Urinary bladder (tissue), 3 donors: ENCODE measurements at regions not wholly inside any gene's neighbourhood (a gene's known extent, or its start where the extent isn't known, plus 50 kb on each side); places are given as distances from the start of the nearest gene placed in this dataset.
"Not testable (repeated sequence)": the region's sequence is repeated elsewhere in the genome, so short reads cannot be mapped to it uniquely, and the experiment has no call there.

Source experiments
- DNase-seq: peaks from one replicate; pipeline ENCODE4 v3.0.0-alpha.2; 2015; ENCODE audit errors: extremely low spot score
- H3K27ac ChIP-seq: one replicate; pipeline ENCODE4 v1.5.1; 2013; ENCODE audit warnings: low read depth, mild to moderate bottlenecking, moderate library complexity
- H3K36me3 ChIP-seq: one replicate; pipeline ENCODE4 v1.6.1; 2013; ENCODE audit warnings: mild to moderate bottlenecking, moderate library complexity; ENCODE audit not compliant: insufficient read depth
- H3K4me1 ChIP-seq: one replicate; pipeline ENCODE4 v1.6.1; 2013; ENCODE audit warnings: mild to moderate bottlenecking, moderate library complexity; ENCODE audit not compliant: insufficient read depth
- H3K4me3 ChIP-seq: one replicate; pipeline ENCODE4 v1.5.1; 2013; ENCODE audit warnings: low read depth, low read length
- WGBS: extraction: QIAGEN DNeasy Blood & Tissue Kit; methylation state at CpG from one replicate; pipeline ENCODE4 v1.1.7; 2013; 5-methylcytosine and 5-hydroxymethylcytosine counted together
- donor health status: healthy with polysubstance abuse.
- donor health status: healthy.

DNA sequence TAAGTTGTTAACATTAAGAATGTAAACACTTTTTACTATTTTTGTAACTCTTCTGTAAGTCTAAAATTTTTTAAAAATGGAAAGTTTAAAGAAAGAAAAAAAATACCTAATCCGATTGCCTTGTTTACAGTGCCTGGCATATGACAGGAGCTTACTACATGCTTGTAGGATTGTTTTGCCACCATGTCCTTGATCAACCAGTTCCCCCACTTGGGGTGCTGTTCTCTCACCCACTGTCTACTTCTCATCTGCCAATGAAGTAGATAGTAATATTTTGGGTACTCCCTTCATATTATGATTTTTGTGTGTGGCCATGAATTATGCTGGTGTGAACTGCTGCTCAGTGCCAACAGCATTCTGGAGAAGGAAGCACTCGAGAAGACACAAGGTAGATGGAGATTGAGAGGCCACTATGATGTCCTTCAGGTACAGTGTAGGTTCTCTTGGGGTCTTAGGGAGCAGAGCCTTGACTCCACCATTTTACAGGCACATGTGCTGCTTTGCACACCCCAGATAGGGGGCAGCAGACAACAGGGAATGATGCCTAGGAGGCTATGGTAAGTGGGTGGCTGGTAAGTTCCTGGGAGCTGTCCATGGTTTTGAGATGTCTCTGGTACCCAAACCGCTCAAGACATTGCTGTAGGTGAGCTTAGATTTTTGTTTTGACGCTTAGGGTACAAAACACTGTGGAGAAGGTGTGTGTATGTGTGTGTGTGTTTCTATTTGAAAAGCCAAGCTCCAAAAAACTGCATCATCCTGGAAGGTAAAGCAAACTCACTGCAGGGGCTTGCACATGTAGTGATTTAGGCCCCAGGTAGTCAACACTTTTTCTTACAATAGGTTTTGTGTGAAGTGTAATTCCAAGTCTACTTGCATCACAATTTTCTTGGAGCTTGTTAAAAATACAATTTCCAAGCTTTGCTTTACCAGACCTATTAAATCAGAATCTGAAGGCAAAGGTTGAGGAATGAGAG is 494.5 kb upstream of the LARGE1 start:
- 28% methylated on average over 4 of the region's 4 CpGs for WGBS
- Histone ChIP-seq H3K36me3 (no peaks in the 10 kb centered on the region), H3K4me1 (no peaks in the 10 kb centered on the region), H3K27ac (no peak overlapping the region), H3K4me3 (no peak overlapping the region)
- DNase-seq, result peak; percentile 21

DNA sequence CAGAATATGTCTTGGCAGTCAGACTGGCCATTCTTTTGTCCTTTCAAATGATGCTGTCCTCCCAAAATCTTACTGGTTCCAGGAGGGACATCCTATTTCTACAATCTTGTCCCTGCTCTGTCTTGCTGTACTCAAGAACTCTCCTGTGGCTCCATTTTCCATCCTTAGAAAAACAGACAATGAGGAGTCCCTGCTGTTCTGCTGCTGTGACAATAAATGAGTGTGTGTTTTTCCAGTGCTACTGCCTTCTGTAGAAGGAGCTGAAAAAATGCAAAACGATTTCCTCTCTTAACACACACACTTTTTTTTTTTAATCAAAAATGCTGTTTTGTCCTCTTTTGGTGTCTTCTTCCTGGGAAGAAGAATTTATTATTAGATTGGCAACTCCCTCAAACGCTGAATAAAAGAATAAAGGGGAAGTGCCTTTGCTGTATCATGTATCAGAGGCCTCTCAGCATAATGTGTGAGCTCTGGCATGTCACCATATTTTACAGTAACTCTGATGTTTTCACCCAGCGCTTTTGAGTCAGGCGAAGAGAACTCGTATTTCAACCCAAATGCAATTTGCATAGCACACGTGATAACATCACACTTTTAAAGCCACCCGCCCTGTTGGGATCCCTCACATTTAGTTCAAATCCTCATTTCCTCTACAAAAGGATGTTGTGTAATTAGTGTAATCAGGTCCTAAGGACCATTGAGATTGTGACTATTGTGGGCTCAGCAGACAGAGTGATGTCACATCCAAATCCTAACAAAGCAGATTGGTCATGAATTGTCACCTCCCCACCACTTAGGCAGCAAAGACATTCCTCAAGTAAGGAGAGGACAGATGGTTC is 496.0 kb upstream of the LARGE1 start:
- no peaks in the 10 kb centered on the region for H3K36me3 ChIP-seq
- H3K4me1 ChIP-seq, result no peaks in the 10 kb centered on the region
- H3K27ac ChIP-seq, result no peak overlapping the region
- 53% methylated on average over 7 of the region's 7 CpGs for WGBS
- H3K4me3 ChIP-seq, result no peak overlapping the region
- no peak for DNase-seq

DNA sequence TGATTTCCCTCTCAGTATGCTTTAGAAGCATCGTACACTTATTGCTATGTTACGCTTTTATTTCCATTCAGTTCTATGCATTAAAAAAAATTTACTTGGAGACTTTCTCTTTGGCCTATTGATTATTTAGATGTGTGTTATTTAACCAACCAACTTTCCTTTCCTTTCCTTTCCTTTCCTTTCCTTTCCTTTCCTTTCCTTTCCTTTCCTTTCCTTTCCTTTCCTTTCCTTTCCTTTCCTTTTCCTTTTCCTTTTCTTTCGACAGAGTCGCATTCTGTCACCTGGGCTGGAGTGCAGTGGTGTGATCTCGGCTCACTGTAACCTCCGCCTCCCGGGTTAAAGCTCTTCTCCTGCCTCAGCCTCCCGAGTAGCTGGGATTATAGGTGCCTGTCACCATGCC is 502.7 kb upstream of the LARGE1 start:
- not testable (repeated sequence) for H3K4me3 ChIP-seq, H3K4me1 ChIP-seq, H3K27ac ChIP-seq, H3K36me3 ChIP-seq, DNase-seq
- 85% methylated on average over 8 of the region's 8 CpGs for WGBS

DNA sequence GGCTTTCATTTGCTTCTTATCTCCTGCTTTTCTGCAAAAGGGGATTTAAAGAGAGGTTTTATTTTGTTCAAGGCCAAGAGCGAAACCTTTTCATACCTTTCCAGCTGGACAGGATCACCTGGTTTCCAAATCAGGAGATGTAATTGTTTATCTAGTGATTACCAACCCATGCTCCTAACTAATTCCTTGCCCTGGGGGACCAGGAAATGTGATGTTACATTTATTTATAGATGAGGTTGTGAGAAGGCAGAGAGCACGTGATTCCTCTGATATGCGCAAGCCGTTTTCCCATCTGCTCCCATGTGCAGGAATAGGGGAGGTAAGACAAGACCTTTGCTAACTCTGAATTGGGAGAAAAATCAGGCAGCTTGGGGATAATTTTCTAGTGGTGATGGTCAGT is 507.2 kb upstream of the LARGE1 start:
- Histone ChIP-seq H3K27ac (no peak overlapping the region), H3K4me3 (no peak overlapping the region), H3K4me1 (no peaks in the 10 kb centered on the region), H3K36me3 (no peaks in the 10 kb centered on the region)
- 68% methylated on average over 4 of the region's 4 CpGs for WGBS
- DNase-seq, result no peak

DNA sequence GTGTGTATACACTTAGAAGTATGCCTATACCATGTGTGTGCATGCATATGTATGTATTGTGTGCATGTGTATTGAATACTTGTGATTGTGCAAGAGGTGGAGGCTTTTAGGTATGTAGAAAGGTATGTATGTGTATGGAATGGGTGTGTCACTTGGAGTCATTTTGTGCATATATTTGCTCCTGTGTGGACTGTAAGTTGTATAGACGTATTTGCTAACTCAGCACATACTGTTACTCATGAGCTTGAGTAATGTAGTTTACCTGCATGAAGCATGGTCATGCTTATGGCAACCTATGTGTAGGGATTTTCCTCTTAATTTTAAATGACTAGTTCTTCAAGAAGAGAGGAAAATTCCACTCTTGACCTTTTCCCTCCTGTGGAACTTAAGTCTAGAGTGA is 507.6 kb upstream of the LARGE1 start:
- Histone ChIP-seq H3K36me3 (no peaks in the 10 kb centered on the region), H3K4me1 (no peaks in the 10 kb centered on the region), H3K27ac (no peak overlapping the region), H3K4me3 (no peak overlapping the region)
- WGBS, result 46% methylated on average over 1 of the region's 1 CpG
- no peak for DNase-seq

DNA sequence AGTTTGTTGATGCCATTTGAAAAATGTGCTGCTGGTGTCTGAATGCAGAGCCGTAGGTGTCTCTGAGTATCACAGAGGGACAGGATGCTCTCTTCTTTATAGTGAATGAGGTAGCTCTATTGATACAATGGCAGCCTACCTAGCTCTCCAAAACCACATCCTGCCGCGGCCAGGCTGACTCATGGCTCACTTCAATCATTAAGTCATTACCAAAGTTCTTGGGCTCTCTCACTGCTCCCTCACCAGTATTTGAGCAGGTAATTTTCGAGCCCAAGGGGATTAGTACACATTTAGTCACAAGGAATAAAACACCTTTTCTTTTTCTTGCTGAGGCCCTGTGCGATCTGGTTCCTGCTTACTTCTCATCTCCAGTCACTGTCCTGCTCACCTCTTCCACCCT is 509.0 kb upstream of the LARGE1 start:
- DNase-seq, result no peak
- H3K36me3 ChIP-seq, result no peaks in the 10 kb centered on the region
- no peak overlapping the region for H3K27ac ChIP-seq
- H3K4me3 ChIP-seq, result no peak overlapping the region
- WGBS, result 78% methylated on average over 5 of the region's 5 CpGs
- no peaks in the 10 kb centered on the region for H3K4me1 ChIP-seq

DNA sequence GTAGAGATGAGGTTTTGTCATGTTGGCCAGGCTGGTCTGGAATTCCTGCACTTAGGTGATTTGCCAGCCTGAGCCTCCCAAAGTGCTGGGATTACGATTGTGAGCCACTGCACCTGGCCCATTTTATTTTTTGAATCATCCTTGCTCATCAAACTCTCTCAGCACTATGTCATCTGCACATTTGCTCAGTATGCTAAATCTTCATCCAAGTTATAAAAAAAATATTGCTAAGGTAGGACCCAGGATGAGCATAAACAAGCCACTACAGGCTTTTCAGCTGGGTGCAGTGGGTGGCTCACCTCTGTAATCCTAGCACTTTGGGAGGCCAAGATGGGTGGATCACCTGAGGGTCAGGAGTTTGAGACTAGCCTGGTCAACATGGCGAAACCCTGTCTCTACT is 510.1 kb upstream of the LARGE1 start:
- H3K36me3 ChIP-seq, result no peaks in the 10 kb centered on the region
- WGBS, result 65% methylated on average over 2 of the region's 2 CpGs
- H3K4me1 ChIP-seq, result no peaks in the 10 kb centered on the region
- no peak overlapping the region for H3K27ac ChIP-seq
- H3K4me3 ChIP-seq, result no peak overlapping the region
- DNase-seq, result no peak

DNA sequence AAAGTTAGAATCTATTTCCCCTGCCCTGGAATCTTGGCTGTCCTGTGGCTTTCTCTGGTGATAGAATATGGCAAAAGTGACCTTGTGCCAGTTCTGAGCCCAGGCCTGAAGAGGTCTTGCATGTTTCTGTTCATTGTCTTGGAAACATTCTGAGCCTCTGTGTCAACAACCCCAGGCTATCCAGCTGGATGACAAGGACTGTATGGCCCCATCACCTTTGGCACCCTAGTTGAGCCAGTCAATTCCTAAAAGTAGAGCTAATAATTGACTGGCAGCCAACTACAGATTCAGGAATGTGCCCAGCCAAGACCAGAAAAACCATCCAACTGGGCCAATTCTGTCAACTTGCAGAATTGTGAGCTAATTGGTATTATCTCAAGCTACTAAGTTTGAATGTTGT is 514.1 kb upstream of the LARGE1 start:
- no peak overlapping the region for H3K27ac ChIP-seq
- no peaks in the 10 kb centered on the region for H3K4me1 ChIP-seq
- no peak for DNase-seq
- no peak overlapping the region for H3K4me3 ChIP-seq
- H3K36me3 ChIP-seq, result no peaks in the 10 kb centered on the region

DNA sequence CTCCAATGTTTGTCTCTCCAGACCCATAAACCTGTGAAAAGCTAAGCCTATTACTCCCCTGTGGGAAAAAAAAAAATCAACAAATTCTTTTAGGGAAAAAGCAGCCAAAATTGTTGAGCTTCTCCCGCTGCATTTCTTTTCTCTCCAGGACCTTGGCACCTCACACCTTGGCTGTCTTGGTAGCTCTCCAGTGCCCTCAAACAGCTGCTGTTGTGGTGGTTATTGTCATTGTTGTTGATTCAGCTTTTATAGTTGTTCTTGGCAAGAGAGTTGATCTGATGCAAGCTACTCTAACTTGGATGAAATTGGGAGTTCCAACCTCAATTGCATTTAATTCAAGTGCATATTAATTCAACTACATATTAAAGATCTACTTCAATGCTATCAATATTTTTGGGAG is 516.9 kb upstream of the LARGE1 start:
- Histone ChIP-seq H3K4me3 (no peak overlapping the region), H3K4me1 (no peaks in the 10 kb centered on the region), H3K36me3 (no peaks in the 10 kb centered on the region), H3K27ac (no peak overlapping the region)
- DNase-seq, result no peak
- 87% methylated on average over 1 of the region's 1 CpG for WGBS

DNA sequence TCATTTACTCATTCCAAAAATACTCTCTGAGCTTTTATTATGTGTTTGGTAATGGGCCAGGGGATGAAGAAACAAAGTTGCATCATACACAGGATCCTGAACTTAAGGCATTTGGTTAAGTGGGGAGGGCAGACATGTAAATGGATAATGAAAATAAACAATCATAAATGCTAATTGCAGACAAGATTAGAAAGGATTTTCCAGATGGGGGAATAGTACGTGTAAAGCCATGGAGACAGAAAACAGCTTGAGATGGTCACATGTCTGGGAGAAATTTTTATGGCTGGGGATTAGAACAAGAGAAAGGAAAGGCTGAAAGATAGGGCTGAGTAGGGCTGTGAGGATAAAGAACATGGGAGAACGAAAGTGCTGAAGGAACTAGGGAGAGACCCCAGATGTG is 534.3 kb upstream of the LARGE1 start:
- H3K4me1 ChIP-seq, result no peaks in the 10 kb centered on the region
- no peak for DNase-seq
- H3K27ac ChIP-seq, result no peak overlapping the region
- H3K36me3 ChIP-seq, result no peaks in the 10 kb centered on the region
- 19% methylated on average over 2 of the region's 2 CpGs for WGBS
- no peak overlapping the region for H3K4me3 ChIP-seq

DNA sequence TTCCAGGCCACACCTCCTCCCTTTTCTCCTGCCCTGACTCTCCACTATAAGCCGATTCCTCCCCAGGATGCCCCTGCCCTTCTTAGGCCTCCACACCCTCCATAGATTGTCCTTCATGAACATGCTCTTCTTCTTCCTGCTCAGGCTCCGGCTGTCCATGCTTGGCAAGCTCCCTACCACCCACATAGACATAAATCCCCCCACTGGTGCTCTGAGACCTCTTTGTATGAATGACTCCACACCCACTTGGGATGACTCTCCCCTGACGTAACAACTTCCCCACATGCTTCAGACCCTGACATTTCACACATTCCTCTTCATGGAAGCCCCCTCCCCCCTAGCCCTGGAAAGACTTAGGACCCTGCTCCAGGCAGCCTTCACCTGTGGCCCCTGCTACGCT is 542.5 kb upstream of the LARGE1 start:
- WGBS, result 69% methylated on average over 4 of the region's 4 CpGs
- Histone ChIP-seq H3K36me3 (peaks cover 2% of the 10 kb centered on the region), H3K27ac (no peak overlapping the region), H3K4me1 (no peaks in the 10 kb centered on the region), H3K4me3 (no peak overlapping the region)
- no peak for DNase-seq

DNA sequence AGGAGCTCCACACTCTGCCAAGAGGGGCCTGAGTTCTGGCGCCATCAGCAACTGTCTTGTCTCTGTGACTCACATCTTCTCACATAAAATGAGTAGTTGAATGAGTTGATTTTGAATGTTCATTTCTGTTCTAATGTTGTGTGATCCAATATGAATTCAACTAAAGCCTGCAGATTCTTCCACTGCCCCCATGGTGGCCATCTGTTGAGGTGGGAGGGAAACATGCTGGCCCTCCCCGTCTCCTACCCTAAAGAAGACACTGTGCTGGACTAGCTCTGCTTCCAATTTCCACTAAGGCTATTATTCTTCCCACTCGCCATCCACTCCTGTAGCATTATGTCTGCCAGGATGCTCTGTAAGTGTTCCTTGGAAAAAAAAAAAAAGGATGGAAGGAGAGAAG is 555.6 kb upstream of the LARGE1 start:
- Histone ChIP-seq H3K4me1 (no peaks in the 10 kb centered on the region), H3K4me3 (no peak overlapping the region), H3K27ac (no peak overlapping the region), H3K36me3 (no peaks in the 10 kb centered on the region)
- DNase-seq, result no peak
- WGBS, result 79% methylated on average over 3 of the region's 3 CpGs

DNA sequence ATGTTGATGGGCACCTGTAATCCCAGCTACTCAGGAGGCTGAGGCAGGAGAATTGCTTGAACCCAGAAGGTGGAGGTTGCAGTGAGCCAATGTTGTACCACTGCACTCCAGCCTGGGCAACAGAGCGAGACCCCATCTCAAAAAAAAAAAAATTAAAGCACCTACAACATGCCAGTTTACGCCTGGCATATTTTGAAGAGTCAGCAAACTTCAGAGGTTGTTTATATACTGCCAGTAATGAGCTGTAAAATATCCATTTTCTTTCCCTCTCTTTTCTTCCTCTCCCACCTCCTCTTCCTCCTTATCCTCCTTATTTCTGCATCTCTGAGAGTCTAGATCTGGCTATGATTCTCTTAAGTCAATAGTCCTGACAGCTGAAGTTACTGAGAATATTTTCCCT is 556.5 kb upstream of the LARGE1 start:
- Histone ChIP-seq H3K4me3 (no peak overlapping the region), H3K4me1 (no peaks in the 10 kb centered on the region), H3K36me3 (no peaks in the 10 kb centered on the region), H3K27ac (no peak overlapping the region)
- DNase-seq, result no peak
- WGBS, result 74% methylated on average over 2 of the region's 2 CpGs

DNA sequence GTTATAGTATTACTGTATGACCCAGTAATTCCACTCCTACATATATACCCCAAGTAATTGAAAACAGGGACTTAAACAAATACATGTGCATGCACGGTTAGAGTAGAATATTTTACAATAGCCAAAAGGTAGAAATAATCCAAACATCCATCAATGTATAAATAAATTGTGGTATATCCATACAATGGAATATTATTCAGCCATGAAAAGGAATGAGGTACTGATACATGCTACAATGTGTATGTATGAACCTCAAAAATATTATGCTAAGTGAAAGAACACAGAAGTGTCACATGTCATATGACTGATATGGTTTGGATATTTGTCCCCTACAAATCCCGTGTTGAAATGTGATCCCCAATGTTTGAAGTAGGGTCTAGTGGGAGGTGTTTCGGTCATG is 560.8 kb upstream of the LARGE1 start:
- WGBS, result 84% methylated on average over 3 of the region's 3 CpGs
- no peaks in the 10 kb centered on the region for H3K36me3 ChIP-seq

More for the DNA sequence above, 560.8 kb upstream of the LARGE1 start:
- Histone ChIP-seq H3K4me1 (no peaks in the 10 kb centered on the region), H3K4me3 (no peak overlapping the region), H3K27ac (no peak overlapping the region)
- no peak for DNase-seq
